HG02763 (cell line): ENCODE measurements at regions not wholly inside any gene's neighbourhood (a gene's known extent, or its start where the extent isn't known, plus 50 kb on each side); places are given as distances from the start of the nearest gene placed in this dataset.

Experiments
- ATAC-seq: cut with Tn5 transposase; IDR thresholded peaks from one replicate; pipeline ENCODE4 v1.9.1; 2021; ENCODE audit warnings: mild to moderate bottlenecking, moderate library complexity; ENCODE audit not compliant: unreplicated experiment

- ATAC-seq, result no peak
These were observed 1447.3 kb upstream of the MIR17HG start for GRCh38 chr13:89900104-89900765.

- ATAC-seq, result no peak
These were observed 1445.3 kb upstream of the MIR17HG start for GRCh38 chr13:89902223-89902622.

GRCh38 chr13:89903115-89903514, 1444.4 kb upstream of the MIR17HG start:
- no peak for ATAC-seq

- no peak for ATAC-seq
These were observed 1437.3 kb upstream of the MIR17HG start for GRCh38 chr13:89910166-89910565.

- ATAC-seq, result no peak
These were observed 1430.9 kb upstream of the MIR17HG start for GRCh38 chr13:89916551-89916950.

- no peak for ATAC-seq
These were observed 1427.0 kb upstream of the MIR17HG start for GRCh38 chr13:89920461-89920860.

GRCh38 chr13:89923052-89923451, 1424.4 kb upstream of the MIR17HG start:
- ATAC-seq, result no peak

GRCh38 chr13:89923736-89924135, 1423.8 kb upstream of the MIR17HG start:
- ATAC-seq, result no peak

GRCh38 chr13:89925107-89925506, 1422.4 kb upstream of the MIR17HG start:
- no peak for ATAC-seq

- no peak for ATAC-seq
These were observed 1416.6 kb upstream of the MIR17HG start for GRCh38 chr13:89930861-89931260.

- no peak for ATAC-seq
These were observed 1414.6 kb upstream of the MIR17HG start for GRCh38 chr13:89932902-89933301.

GRCh38 chr13:89936256-89936655, 1411.2 kb upstream of the MIR17HG start:
- no peak for ATAC-seq

GRCh38 chr13:89937420-89937819, 1410.1 kb upstream of the MIR17HG start:
- ATAC-seq, result no peak

- ATAC-seq, result no peak
These were observed 1407.1 kb upstream of the MIR17HG start for GRCh38 chr13:89940383-89940782.

- ATAC-seq, result no peak
These were observed 1404.3 kb upstream of the MIR17HG start for GRCh38 chr13:89943139-89943538.

- ATAC-seq, result no peak
These were observed 1397.3 kb upstream of the MIR17HG start for GRCh38 chr13:89950225-89950624.

GRCh38 chr13:89951341-89951740, 1396.1 kb upstream of the MIR17HG start:
- no peak for ATAC-seq

GRCh38 chr13:89953581-89953980, 1393.9 kb upstream of the MIR17HG start:
- ATAC-seq, result no peak

GRCh38 chr13:89955773-89956172, 1391.7 kb upstream of the MIR17HG start:
- no peak for ATAC-seq

- no peak for ATAC-seq
These were observed 1388.4 kb upstream of the MIR17HG start for GRCh38 chr13:89959074-89959473.

- no peak for ATAC-seq
These were observed 1382.2 kb upstream of the MIR17HG start for GRCh38 chr13:89965252-89965651.

- ATAC-seq, result no peak
These were observed 1381.0 kb upstream of the MIR17HG start for GRCh38 chr13:89966524-89966923.

- ATAC-seq, result no peak
These were observed 1379.8 kb upstream of the MIR17HG start for GRCh38 chr13:89967701-89968100.
